ENCODE measurements at regions not wholly inside any gene's neighbourhood (a gene's known extent, or its start where the extent isn't known, plus 50 kb on each side); places are given as distances from the start of the nearest gene placed in this dataset.

GRCh38 chr5:136816327-136816726 is 451.0 kb upstream of the TRPC7 start:
- TF ChIP-seq SIX5 (IDR thresholded peaks at IDR 0.05; ENCODE audit: low read depth, low read length, severe bottlenecking) (no peak), EP300 (IDR thresholded peaks at IDR 0.05; ENCODE audit: borderline replicate concordance in 1 of 2, control insufficient read depth in 1 of 2, low read depth in 2 of 2, low read length in 2 of 2) (no peak), POLR2AphosphoS5 (IDR thresholded peaks at IDR 0.05; ENCODE audit: low read length) (no peak), BACH1 (IDR thresholded peaks at IDR 0.05; ENCODE audit: borderline replicate concordance) (no peak), MEF2A (IDR thresholded peaks at IDR 0.05; ENCODE audit: insufficient read depth, low read depth, low read length) (no peak), CEBPB (IDR thresholded peaks at IDR 0.05; ENCODE audit: borderline replicate concordance in 1 of 2, low read depth in 2 of 2, low read length in 2 of 2) (no peak), FOXK2 (IDR thresholded peaks at IDR 0.05) (no peak), SMC3 (IDR thresholded peaks at IDR 0.05; ENCODE audit: borderline replicate concordance, low read length) (no peak), MXI1 (IDR thresholded peaks at IDR 0.05; ENCODE audit: low read depth, low read length) (no peak)
- TF ChIP-seq, protein P1, sequence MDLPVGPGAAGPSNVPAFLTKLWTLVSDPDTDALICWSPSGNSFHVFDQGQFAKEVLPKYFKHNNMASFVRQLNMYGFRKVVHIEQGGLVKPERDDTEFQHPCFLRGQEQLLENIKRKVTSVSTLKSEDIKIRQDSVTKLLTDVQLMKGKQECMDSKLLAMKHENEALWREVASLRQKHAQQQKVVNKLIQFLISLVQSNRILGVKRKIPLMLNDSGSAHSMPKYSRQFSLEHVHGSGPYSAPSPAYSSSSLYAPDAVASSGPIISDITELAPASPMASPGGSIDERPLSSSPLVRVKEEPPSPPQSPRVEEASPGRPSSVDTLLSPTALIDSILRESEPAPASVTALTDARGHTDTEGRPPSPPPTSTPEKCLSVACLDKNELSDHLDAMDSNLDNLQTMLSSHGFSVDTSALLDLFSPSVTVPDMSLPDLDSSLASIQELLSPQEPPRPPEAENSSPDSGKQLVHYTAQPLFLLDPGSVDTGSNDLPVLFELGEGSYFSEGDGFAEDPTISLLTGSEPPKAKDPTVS (IDR thresholded peaks at IDR 0.05; ENCODE audit: low read depth, low read length), result no peak
- TF ChIP-seq, protein P2, sequence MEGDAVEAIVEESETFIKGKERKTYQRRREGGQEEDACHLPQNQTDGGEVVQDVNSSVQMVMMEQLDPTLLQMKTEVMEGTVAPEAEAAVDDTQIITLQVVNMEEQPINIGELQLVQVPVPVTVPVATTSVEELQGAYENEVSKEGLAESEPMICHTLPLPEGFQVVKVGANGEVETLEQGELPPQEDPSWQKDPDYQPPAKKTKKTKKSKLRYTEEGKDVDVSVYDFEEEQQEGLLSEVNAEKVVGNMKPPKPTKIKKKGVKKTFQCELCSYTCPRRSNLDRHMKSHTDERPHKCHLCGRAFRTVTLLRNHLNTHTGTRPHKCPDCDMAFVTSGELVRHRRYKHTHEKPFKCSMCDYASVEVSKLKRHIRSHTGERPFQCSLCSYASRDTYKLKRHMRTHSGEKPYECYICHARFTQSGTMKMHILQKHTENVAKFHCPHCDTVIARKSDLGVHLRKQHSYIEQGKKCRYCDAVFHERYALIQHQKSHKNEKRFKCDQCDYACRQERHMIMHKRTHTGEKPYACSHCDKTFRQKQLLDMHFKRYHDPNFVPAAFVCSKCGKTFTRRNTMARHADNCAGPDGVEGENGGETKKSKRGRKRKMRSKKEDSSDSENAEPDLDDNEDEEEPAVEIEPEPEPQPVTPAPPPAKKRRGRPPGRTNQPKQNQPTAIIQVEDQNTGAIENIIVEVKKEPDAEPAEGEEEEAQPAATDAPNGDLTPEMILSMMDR (IDR thresholded peaks at IDR 0.05 in 2 of 3, conservative IDR thresholded peaks at IDR 0.05 in 1 of 3; ENCODE audit: control insufficient read depth in 2 of 3, extremely low read depth in 1 of 3, insufficient read depth in 1 of 3, low read depth in 3 of 3, low read length in 3 of 3), result no peak
- TF ChIP-seq, protein P3, sequence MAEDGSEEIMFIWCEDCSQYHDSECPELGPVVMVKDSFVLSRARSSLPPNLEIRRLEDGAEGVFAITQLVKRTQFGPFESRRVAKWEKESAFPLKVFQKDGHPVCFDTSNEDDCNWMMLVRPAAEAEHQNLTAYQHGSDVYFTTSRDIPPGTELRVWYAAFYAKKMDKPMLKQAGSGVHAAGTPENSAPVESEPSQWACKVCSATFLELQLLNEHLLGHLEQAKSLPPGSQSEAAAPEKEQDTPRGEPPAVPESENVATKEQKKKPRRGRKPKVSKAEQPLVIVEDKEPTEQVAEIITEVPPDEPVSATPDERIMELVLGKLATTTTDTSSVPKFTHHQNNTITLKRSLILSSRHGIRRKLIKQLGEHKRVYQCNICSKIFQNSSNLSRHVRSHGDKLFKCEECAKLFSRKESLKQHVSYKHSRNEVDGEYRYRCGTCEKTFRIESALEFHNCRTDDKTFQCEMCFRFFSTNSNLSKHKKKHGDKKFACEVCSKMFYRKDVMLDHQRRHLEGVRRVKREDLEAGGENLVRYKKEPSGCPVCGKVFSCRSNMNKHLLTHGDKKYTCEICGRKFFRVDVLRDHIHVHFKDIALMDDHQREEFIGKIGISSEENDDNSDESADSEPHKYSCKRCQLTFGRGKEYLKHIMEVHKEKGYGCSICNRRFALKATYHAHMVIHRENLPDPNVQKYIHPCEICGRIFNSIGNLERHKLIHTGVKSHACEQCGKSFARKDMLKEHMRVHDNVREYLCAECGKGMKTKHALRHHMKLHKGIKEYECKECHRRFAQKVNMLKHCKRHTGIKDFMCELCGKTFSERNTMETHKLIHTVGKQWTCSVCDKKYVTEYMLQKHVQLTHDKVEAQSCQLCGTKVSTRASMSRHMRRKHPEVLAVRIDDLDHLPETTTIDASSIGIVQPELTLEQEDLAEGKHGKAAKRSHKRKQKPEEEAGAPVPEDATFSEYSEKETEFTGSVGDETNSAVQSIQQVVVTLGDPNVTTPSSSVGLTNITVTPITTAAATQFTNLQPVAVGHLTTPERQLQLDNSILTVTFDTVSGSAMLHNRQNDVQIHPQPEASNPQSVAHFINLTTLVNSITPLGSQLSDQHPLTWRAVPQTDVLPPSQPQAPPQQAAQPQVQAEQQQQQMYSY (CRISPR knock-in tag; IDR thresholded peaks at IDR 0.05), result no peak

Data from GM12878 (cell line).